ENCODE measurements at regions not wholly inside any gene's neighbourhood (a gene's known extent, or its start where the extent isn't known, plus 50 kb on each side); places are given as distances from the start of the nearest gene placed in this dataset.

DNA sequence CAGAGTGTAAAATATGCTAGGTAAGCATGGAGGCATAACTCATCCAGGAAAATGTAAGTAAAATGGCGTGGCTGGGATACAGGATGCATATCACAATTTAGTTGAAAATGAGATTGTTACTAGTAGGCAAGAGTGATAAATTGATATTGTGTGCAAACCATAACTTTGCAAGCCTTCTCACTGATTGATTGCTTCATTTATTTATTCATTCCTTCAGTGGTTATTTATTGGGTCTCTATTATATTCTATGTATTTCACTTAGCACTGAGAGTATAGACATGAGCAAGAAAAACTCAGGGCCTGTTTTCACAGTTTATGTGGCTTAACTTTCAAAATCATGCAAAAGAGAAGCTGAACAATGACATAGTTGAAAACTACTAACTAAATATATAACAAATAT, 241.0 kb upstream of the EYS start:
- DNase-seq (ENCODE audit: low read depth), result no peak
- no peak overlapping the region for H3K4me3 ChIP-seq (replicated peaks; ENCODE audit: low read depth, low read length)
- TF ChIP-seq, protein P1, sequence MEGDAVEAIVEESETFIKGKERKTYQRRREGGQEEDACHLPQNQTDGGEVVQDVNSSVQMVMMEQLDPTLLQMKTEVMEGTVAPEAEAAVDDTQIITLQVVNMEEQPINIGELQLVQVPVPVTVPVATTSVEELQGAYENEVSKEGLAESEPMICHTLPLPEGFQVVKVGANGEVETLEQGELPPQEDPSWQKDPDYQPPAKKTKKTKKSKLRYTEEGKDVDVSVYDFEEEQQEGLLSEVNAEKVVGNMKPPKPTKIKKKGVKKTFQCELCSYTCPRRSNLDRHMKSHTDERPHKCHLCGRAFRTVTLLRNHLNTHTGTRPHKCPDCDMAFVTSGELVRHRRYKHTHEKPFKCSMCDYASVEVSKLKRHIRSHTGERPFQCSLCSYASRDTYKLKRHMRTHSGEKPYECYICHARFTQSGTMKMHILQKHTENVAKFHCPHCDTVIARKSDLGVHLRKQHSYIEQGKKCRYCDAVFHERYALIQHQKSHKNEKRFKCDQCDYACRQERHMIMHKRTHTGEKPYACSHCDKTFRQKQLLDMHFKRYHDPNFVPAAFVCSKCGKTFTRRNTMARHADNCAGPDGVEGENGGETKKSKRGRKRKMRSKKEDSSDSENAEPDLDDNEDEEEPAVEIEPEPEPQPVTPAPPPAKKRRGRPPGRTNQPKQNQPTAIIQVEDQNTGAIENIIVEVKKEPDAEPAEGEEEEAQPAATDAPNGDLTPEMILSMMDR (IDR thresholded peaks at IDR 0.05; ENCODE audit: low read length, missing control alignments), result no peak

DNA sequence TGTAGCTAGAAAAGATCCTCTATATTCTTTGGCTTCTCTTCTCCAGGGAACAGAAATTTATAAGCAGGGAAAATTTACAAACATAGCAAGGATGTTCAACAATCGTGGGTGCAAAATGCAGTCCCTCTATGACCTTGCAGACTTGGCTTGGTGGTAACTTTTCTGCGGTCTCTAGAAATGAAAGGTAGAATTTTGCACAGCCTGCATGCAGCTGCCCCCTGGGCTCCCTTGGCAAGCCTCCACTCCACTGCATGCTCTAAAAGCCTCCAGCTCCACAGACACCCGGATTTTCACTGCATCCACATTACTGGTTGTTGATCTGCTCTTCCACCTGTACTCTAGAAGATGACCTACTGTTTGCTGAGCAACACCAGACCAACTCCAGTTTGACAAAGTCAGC, 236.5 kb upstream of the EYS start:
- DNase-seq (ENCODE audit: low read depth), result no peak
- H3K4me3 ChIP-seq (replicated peaks; ENCODE audit: low read depth, low read length), result no peak overlapping the region
- TF ChIP-seq, protein P1 (IDR thresholded peaks at IDR 0.05; ENCODE audit: low read length, missing control alignments), result no peak

DNA sequence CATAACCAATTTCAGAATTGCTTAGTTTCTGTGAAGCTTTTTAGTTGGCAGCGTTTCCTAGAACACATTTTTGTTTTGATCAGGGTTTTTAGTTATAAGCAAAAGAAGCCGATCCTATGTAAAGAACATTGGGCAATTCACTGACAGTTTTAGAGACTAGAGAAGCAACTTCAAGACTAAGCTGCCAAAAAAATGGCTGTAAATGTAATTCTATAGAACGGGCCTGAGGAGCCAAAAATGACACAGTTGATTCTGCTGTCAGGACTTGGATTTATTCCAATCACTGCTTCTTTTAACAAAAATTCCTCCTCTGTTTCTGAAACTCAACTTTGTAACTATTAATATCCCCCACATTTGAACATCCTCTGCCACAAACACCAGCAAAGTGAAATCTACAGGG, 236.0 kb upstream of the EYS start:
- H3K4me3 ChIP-seq (replicated peaks; ENCODE audit: low read depth, low read length), result no peak overlapping the region
- no peak for DNase-seq (ENCODE audit: low read depth)
- TF ChIP-seq, protein P1 (IDR thresholded peaks at IDR 0.05; ENCODE audit: low read length, missing control alignments), result no peak

DNA sequence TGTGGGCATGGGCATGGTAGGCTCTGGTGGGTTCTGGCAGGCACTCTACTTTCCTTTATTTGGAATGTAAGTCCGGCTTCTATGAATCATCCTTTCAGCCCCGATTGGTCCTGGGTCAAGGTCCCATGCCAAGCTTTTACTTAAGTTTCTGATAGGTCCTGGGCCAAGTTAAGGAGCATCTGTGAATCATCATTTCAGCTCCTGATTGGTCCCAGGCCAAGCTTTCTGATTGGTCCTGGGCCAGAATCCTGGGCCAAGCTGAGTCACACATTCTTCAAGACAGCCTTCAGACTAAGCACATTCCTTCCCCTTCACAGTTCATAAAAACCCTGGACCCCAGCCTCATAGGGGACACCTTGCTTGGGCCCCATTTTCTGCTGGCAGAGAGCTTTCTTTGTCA, 231.0 kb upstream of the EYS start:
- TF ChIP-seq, protein P1 (IDR thresholded peaks at IDR 0.05; ENCODE audit: low read length, missing control alignments), result no peak
- DNase-seq (ENCODE audit: low read depth), result peak; percentile 4
- H3K4me3 ChIP-seq (replicated peaks; ENCODE audit: low read depth, low read length), result no peak overlapping the region

DNA sequence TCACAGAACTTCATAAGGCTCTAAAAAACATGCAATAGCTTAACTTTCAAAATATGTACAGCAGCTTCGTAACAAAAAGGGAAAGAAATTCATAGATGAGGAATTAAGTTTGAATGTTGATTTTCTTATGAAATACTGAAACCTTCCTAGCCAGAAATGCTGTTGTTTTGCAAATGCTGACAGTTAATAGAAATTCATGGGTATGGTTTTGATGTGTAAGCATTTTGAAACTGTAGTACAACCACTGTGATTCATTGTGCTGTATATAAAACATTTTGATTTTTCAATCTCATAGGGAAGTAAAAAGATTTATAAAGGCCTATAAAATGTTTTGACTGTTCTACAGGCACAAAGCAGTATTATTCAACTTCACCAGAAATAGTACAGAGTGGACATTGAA, 228.4 kb upstream of the EYS start:
- H3K4me3 ChIP-seq (replicated peaks; ENCODE audit: low read depth, low read length), result no peak overlapping the region
- DNase-seq (ENCODE audit: low read depth), result no peak
- TF ChIP-seq, protein P1 (IDR thresholded peaks at IDR 0.05; ENCODE audit: low read length, missing control alignments), result no peak

DNA sequence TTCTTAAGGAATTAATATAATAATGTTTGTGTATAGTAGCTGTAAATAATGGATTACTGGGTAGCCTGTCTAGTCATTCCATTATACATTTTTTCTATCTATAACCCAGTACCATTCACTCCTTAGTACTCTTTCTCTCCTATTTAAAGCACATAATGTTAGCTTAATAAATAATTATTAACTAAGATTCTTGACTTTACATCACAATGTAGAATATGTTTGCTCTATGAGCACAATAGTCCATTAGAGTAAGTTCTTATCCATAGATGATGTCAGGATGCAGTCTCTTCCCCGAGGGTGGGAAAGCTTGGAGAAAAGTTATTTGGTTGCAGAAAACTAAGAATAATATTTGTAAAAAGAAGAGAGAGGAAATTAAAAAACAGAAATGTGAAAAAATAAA, 226.4 kb upstream of the EYS start:
- TF ChIP-seq, protein P1 (IDR thresholded peaks at IDR 0.05; ENCODE audit: low read length, missing control alignments), result no peak
- H3K4me3 ChIP-seq (replicated peaks; ENCODE audit: low read depth, low read length), result no peak overlapping the region
- DNase-seq (ENCODE audit: low read depth), result no peak

DNA sequence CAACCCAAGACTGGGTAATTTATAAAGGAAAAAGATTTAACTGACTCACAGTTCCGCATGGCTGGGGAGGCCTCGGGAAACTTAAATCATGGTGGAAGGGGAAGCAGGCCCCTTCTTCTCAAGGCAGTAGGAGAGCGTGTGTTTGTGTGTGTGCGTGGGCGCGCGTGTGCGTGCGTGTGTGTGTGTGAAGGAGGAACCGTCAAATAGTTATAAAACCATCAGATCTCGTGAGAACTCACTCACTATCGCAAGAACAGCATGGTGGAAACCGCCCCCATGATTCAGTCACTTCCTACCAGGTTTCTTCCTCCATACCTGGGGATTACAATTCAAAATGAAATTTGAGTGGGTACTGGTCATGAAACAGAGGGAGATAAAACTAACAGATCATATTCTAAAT, 220.1 kb upstream of the EYS start:
- DNase-seq (ENCODE audit: low read depth), result no peak
- TF ChIP-seq, protein P1 (IDR thresholded peaks at IDR 0.05; ENCODE audit: low read length, missing control alignments), result no peak
- H3K4me3 ChIP-seq (replicated peaks; ENCODE audit: low read depth, low read length), result no peak overlapping the region

Data from fibroblast of pulmonary artery (primary cell).